OCI-LY1 (cell line): ENCODE measurements at regions not wholly inside any gene's neighbourhood (a gene's known extent, or its start where the extent isn't known, plus 50 kb on each side); places are given as distances from the start of the nearest gene placed in this dataset.

ENCODE experiments used
- CTCF ChIP-seq: fragments of 200-600 bp; sonication (generic), shearing (Covaris generic); IDR thresholded peaks from 2 replicates; pipeline ENCODE4 v1.5.1; 2017; ENCODE audit warnings: mild to moderate bottlenecking, antibody characterized with exemption, low read length, moderate library complexity, mixed read lengths
- EZH2 ChIP-seq: fragments of 200-600 bp; sonication (generic), shearing (Covaris generic); IDR thresholded peaks from 2 replicates; pipeline ENCODE4 v1.8.0; 2017; ENCODE audit warnings: borderline replicate concordance, mixed run types, mild to moderate bottlenecking, antibody characterized with exemption, low read length, moderate library complexity, mixed read lengths

- TF ChIP-seq CTCF: no peak
- TF ChIP-seq EZH2: no peak
These were observed 58.1 kb downstream of the FSCB start for GRCh38 chr14:44448951-44449358.
